ENCODE measurements at regions not wholly inside any gene's neighbourhood (a gene's known extent, or its start where the extent isn't known, plus 50 kb on each side); places are given as distances from the start of the nearest gene placed in this dataset.

GRCh38 chr7:25594728-25595127, 366.4 kb upstream of the NPVF start:
- TF ChIP-seq CTCF (IDR thresholded peaks at IDR 0.05) (no peak), POLR2A (IDR thresholded peaks at IDR 0.05) (no peak)
